Gastroesophageal sphincter (tissue), 3 donors: ENCODE measurements at regions not wholly inside any gene's neighbourhood (a gene's known extent, or its start where the extent isn't known, plus 50 kb on each side); places are given as distances from the start of the nearest gene placed in this dataset.

Experiments used
- CTCF ChIP-seq, 4 experiments: fragments of 200-600 bp in 2 of 4; fragments of 450-650 bp in 2 of 4; sonication (generic) in 1 of 4; IDR thresholded peaks; one replicate each; pipeline ENCODE4 v1.5.1; 2017 to 2019; ENCODE audit warnings: antibody characterized with exemption in 4 of 4, mild to moderate bottlenecking in 2 of 4, moderate library complexity in 2 of 4
- POLR2A ChIP-seq, 2 donors: fragments of 450-650 bp; IDR thresholded peaks; one replicate each; pipeline ENCODE4 v1.6.1; 2017; ENCODE audit warnings: antibody characterized with exemption in 2 of 2, mild to moderate bottlenecking in 2 of 2, moderate library complexity in 1 of 2

GRCh38 chr6:23396949-23397348 lies 729.1 kb upstream of the NRSN1 start:
- TF ChIP-seq CTCF (IDR thresholded peaks at IDR 0.05) (no peak), POLR2A (IDR thresholded peaks at IDR 0.05) (no peak)
